DOHH2 (cell line): ENCODE measurements at regions not wholly inside any gene's neighbourhood (a gene's known extent, or its start where the extent isn't known, plus 50 kb on each side); places are given as distances from the start of the nearest gene placed in this dataset.

Experiments
- CTCF ChIP-seq: fragments of 200-600 bp; sonication (generic); IDR thresholded peaks from one replicate; pipeline ENCODE4 v1.5.1; 2014; ENCODE audit warnings: antibody characterized with exemption, mild to moderate bottlenecking, low read depth, low read length; ENCODE audit not compliant: poor library complexity, severe bottlenecking
- EZH2phosphoT487 ChIP-seq: fragments of 200-600 bp; sonication (generic); IDR thresholded peaks from 2 replicates; pipeline ENCODE4 v1.6.1; 2017; ENCODE audit warnings: borderline replicate concordance, mild to moderate bottlenecking, antibody characterized with exemption, low read length, moderate library complexity, mixed read lengths

DNA sequence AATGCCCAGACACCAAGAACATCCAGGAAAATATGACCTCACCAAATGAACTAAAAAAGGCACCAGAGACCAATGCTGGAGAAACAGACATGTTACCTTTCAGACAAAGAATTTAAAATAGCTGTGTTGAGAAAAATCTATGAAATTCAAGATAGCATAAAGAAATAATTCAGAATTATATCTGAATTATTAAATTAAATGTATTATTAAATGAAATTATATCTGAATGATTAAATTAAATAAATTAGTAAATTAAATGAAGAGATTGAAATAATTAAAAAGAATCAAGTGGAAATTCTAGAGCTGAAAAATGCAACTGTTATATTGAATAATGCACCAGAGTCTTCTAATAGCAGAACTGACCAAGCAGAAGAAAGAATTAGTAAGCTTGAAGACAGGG lies 279.2 kb upstream of the SATB1 start:
- TF ChIP-seq CTCF (no peak), EZH2phosphoT487 (no peak)
